LHCN-M2 (cell line): ENCODE measurements at regions not wholly inside any gene's neighbourhood (a gene's known extent, or its start where the extent isn't known, plus 50 kb on each side); places are given as distances from the start of the nearest gene placed in this dataset.
A peak's percentile ranks its signal among the peaks of the same experiment; 100 is the strongest.
"Not testable (repeated sequence)": the region's sequence is repeated elsewhere in the genome, so short reads cannot be mapped to it uniquely, and the experiment has no call there.

Experiments used
- DNase-seq: peaks from one replicate; pipeline ENCODE4 v3.0.0-alpha.2; 2012; ENCODE audit warnings: low read depth

- not testable (repeated sequence) for DNase-seq
Measured at GRCh38 chrX:21219208-21219607, 155.0 kb upstream of the CNKSR2 start.

- peak; percentile 2 for DNase-seq
Measured at GRCh38 chrX:21225643-21226042, 148.6 kb upstream of the CNKSR2 start.

GRCh38 chrX:21228974-21229373, 145.2 kb upstream of the CNKSR2 start:
- not testable (repeated sequence) for DNase-seq

- no peak for DNase-seq
Measured at GRCh38 chrX:21255032-21255618, 119.1 kb upstream of the CNKSR2 start.

GRCh38 chrX:21266949-21267348, 107.3 kb upstream of the CNKSR2 start:
- no peak for DNase-seq

- no peak for DNase-seq
Measured at GRCh38 chrX:21276736-21277433, 97.3 kb upstream of the CNKSR2 start.

- no peak for DNase-seq
Measured at GRCh38 chrX:21289232-21289631, 85.0 kb upstream of the CNKSR2 start.

- no peak for DNase-seq
Measured at GRCh38 chrX:21295246-21295820, 78.9 kb upstream of the CNKSR2 start.

GRCh38 chrX:21305799-21306336, 68.3 kb upstream of the CNKSR2 start:
- DNase-seq: no peak

- DNase-seq: no peak
Measured at GRCh38 chrX:21319323-21319722, 54.9 kb upstream of the CNKSR2 start.
